Right forelimb (tissue), 1 donor: ENCODE measurements at regions not wholly inside any gene's neighbourhood (a gene's known extent, or its start where the extent isn't known, plus 50 kb on each side); places are given as distances from the start of the nearest gene placed in this dataset.

Source experiments
- DNase-seq: peaks from one replicate; pipeline ENCODE4 v3.0.0-alpha.2; 2018

GRCh38 chr6:132977413-132977812, 163.0 kb downstream of the RPS12 start:
- no peak for DNase-seq

- no peak for DNase-seq
These were observed 164.3 kb downstream of the RPS12 start for GRCh38 chr6:132978685-132979084.

GRCh38 chr6:132993738-132994137, 179.4 kb downstream of the RPS12 start:
- DNase-seq: no peak

- no peak for DNase-seq
These were observed 180.6 kb downstream of the RPS12 start for GRCh38 chr6:132995009-132995408.

- DNase-seq: no peak
These were observed 181.1 kb downstream of the RPS12 start for GRCh38 chr6:132995432-132995831.

- no peak for DNase-seq
These were observed 184.0 kb downstream of the RPS12 start for GRCh38 chr6:132998418-132998817.

GRCh38 chr6:133001040-133001565, 186.7 kb downstream of the RPS12 start:
- DNase-seq: no peak

DNA sequence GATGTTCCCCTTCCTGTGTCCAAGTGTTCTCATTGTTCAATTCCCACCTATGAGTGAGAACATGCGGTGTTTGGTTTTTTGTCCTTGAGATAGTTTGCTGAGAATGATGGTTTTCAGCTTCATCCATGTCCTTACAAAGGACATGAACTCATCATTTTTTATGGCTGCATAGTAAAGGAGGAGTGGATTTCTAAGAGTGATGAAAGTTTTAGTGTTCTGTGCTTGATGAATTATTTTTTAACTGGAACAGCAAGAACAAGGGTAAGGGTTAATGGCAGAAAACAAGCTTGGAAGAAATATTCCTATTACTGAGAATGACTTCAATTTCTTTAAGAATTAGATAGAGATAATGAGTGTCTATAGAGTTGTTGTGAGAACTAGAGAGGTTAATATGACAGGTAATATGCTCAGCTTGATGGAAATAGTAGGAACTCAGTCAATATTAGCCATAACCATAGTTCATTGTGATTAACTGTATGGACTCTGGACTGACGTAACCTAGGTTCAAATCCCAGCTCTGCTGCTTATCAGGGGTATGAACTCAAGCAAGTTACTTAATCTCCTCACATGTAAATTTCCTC, 190.0 kb downstream of the RPS12 start:
- no peak for DNase-seq

DNA sequence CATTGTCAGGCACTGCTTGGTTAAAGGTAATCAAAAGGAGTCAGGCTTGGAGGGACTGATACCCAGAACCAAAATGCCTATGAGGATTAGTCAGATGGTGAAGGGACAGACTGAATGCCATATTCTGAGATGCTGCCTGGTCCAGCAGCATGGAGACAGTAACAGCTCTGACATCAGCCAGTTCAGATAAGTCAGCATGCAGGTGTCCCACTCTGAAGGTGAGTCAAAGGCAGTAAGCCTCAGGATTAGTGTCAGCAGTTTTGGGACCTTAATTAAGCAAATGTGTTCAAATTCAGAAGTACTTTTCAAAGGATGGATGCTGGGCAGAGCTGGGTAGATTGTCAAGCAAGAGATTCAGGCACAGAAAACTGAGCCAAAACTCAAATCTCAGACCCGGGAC, 198.4 kb downstream of the RPS12 start:
- DNase-seq: no peak

GRCh38 chr6:133016631-133017030, 202.3 kb downstream of the RPS12 start:
- DNase-seq: no peak

DNA sequence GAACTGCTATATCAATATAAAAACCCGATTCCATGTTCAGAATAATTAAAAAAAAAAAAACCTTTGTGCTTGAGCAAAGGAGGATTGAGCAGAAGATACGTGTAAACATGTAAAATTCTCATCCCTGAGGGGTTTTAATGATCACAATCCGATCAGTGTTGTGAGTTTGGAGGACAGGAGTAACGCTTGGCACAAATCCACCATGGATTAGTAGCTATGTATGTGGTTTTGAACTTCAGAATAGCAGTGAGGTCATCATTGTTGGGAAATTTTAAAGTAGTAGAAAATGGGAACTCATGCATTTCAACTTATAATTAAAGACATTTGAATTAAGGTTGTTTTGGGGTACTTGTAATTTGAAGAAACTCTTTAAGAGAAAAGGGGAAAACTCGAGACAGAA, 203.2 kb downstream of the RPS12 start:
- no peak for DNase-seq

GRCh38 chr6:133026705-133027104, 212.3 kb downstream of the RPS12 start:
- no peak for DNase-seq

- DNase-seq: no peak
These were observed 207.9 kb upstream of the EYA4 start for GRCh38 chr6:133033263-133033662.

DNA sequence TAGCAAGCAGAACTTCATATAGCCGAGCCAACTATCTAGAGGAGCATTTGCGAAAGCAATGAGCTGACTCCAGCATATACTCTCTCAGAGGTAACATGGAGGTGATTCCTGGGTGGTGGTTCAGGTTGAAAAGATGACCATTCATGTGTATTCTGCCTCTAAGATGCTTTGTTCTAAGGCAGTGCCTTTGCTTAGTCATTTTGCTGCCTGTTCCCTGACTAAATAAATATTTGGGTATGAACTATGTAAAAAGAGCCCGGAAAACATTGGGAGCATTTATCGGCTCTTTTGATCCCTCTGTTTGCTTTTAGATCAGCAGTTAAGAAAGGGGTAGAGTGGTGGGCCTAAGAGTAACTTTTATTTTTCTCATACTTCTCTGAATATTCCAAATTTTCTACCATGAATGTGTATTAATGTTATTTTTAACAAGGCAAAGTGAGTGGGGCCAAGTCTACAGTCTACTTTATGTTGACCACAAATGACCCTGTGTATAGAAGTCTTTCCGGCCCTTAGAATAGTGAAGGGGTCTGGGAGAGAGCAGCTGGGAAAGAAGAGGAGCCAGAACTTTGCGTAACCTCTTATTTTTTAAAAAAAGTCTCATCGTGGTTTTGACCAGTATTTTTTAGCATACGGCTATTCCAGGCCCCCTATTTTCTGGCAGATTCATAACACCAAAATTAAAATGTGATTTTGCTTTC, 206.5 kb upstream of the EYA4 start:
- no peak for DNase-seq

DNA sequence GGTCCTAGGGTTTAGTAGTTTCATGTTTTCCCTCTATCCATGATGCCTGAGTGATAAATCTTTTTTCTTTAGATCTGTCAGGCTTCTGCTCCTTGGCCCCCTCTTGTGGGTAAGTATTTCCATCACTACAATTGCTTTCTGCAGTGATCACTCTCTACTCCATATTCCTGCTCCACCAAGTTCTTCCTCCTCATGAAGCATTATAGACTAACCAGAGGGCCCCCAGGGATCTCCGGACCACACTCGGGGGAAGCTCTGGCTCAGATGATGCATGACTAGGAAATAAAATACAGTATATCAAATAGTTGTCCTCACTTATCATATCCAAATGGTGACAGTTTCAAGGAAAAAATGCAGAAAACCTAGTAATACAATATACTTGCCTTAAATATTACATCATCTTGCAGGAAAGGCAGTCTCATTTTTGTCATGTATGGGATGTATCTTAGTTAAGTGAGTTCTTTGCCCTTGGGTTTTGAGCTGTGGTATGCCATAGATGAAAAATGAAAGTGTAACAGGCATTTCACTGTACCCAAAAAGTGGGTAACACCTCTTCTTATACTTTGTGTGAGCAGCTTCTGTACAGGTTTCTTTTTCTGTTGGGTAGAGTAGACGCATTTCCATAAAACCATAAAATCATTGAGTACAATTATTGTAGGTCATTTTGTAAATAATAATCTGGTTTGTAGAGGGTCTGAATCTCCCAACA, 200.9 kb upstream of the EYA4 start:
- no peak for DNase-seq

GRCh38 chr6:133040803-133041419, 200.2 kb upstream of the EYA4 start:
- DNase-seq: no peak

- DNase-seq: no peak
These were observed 198.5 kb upstream of the EYA4 start for GRCh38 chr6:133042550-133043120.

DNA sequence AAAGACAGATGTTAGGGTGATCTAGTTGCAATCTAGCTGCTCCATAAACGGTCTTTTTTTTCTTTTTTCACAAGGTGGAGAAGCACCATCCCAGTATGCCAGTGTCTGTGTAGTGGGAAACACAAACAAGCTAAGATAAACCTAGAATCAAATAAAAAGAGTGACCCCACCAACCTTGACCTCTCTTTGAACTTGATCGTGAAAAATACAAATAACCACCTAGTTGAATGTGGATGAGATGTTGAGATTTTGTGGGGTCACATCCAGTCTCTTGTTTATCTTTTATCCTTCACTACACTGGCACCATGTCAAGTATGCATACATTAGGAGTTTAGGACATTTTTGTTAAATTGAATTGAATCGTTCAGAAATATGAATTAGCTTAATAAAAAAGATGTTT, 194.6 kb upstream of the EYA4 start:
- no peak for DNase-seq

DNA sequence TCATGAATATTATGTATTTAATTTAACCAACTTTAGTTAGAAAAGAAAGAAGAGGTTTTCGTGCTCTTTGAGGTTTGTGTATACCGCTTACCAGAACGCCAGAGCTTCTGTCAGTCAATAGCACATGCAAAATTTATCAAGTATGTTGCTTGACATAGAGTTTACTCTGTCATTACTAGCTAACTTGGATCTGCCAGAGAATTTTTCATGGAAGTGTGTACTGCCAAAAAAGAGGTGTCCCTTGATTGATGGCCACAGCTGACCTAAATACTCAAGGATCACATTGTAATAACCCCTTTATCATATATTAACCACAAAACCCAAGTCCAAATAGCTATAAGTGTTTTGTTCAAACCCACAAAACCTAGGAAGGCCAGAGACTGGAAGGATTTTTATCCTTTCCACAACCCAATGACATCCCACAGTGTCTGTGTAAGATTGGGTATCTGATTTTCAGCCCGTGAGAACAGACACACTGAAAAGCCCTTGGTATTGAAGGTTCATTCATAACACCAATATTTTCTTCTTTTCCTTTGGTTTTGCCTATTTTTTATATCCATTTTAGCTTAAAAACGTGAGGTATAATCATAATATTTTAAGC, 194.0 kb upstream of the EYA4 start:
- DNase-seq: no peak

DNA sequence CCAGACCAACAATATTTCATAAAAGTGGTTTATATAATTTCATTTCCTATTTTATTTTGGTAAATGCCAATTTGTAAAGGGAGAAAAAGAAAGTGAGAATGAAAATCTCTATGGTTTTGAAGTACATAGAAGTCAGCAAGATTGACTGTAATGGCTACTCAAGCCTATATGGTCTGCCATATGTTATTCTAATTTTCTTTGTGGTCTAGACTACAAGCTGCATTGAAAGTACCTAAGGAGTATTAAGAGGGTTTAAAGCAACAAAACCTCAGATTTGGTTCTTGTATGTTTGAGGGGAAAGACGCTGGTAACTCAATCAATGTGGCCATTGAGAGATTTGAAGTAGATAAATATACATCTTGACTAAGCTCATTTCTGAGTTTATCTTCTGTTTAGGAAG, 193.5 kb upstream of the EYA4 start:
- DNase-seq: no peak

GRCh38 chr6:133051240-133051639, 189.9 kb upstream of the EYA4 start:
- no peak for DNase-seq

DNA sequence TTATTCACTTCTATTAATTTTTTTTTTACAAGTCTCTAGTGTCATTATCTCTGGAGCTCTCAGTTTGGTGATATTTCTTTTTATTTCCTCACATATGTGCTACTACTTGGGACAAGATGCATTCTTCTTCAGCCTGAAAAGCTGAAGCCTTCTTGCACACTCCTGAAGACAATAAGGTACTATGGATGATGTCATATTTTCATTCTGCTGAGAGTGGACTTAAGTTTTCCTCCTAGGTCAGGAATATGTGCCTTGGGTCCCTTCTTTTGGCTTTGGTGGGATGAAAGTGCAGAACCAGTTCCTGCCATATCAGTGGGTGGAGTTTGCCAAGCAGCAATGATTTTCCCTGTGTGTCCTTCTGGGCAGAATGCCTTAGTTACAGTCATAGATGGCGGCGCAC, 188.7 kb upstream of the EYA4 start:
- no peak for DNase-seq

- DNase-seq: no peak
These were observed 185.7 kb upstream of the EYA4 start for GRCh38 chr6:133055441-133055966.
